ENCODE measurements at regions not wholly inside any gene's neighbourhood (a gene's known extent, or its start where the extent isn't known, plus 50 kb on each side); places are given as distances from the start of the nearest gene placed in this dataset.
"Not testable (repeated sequence)": the region's sequence is repeated elsewhere in the genome, so short reads cannot be mapped to it uniquely, and the experiment has no call there.

- Mint-ChIP-seq H3K4me1 (no peaks in the 10 kb centered on the region), H3K27ac (no peak overlapping the region), H3K27me3 (peaks cover 14% of the 10 kb centered on the region), H3K9me3 (no peaks in the 10 kb centered on the region), H3K4me3 (no peak overlapping the region), H3K36me3 (ENCODE audit: low read depth) (no peaks in the 10 kb centered on the region)
- no peak for DNase-seq
- intact Hi-C loops (cut with micrococcal nuclease), result no loop called here
Observed at GRCh38 chr2:38243186-38243880, 133.7 kb downstream of the ATL2 start.

DNA sequence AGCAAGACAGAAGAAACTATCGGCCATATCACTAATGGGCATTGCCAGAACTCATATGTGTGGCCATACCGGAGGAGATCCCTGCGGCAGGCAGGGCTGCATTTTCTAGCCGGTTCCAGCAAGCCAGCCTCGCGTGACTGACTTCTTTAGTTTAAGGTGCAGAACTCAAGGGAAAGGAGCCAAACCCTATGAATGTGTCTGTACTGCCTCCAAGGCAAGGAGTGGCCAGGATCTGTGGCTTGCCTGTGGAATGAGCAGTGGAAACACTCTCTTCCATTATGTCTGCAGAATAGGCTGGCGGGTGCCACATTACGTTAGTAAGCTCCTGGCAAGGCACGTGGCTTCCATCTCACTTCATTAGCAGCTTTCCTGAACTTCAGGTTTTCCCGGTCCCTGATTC lies 137.6 kb downstream of the ATL2 start:
- H3K9me3 Mint-ChIP-seq, result peaks cover 4% of the 10 kb centered on the region

DNA sequence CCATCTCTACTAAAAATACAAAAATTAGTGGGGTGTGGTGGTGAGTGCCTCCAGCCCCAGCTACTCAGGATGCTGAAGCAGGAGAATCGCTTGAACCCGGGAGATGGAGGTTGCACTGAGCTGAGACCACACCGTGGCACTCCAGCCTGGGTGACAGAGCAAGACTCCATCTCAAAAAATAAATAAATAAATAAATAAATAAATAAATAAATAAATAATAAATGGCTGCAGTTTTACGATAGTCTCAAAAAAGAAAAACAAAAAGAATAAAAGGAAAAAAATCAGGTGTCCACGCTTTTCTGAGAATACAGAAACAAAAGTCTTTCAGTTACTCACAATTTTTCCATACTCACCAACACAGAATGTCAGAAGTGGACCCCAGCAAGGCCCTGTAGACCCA lies 138.4 kb downstream of the ATL2 start:
- intact Hi-C loops (cut with micrococcal nuclease); H3K4me1 Mint-ChIP-seq; H3K4me3 Mint-ChIP-seq; H3K9me3 Mint-ChIP-seq; H3K36me3 Mint-ChIP-seq (ENCODE audit: low read depth); H3K27ac Mint-ChIP-seq; DNase-seq: not testable (repeated sequence)
- H3K27me3 Mint-ChIP-seq, result peaks cover 24% of the 10 kb centered on the region

More for the DNA sequence above, 137.6 kb downstream of the ATL2 start:
- Mint-ChIP-seq H3K36me3 (ENCODE audit: low read depth) (no peaks in the 10 kb centered on the region), H3K27me3 (peaks cover 16% of the 10 kb centered on the region), H3K4me3 (no peak overlapping the region), H3K27ac (no peak overlapping the region), H3K4me1 (no peaks in the 10 kb centered on the region)
- intact Hi-C loops (cut with micrococcal nuclease), result no loop called here
- DNase-seq, result no peak

DNA sequence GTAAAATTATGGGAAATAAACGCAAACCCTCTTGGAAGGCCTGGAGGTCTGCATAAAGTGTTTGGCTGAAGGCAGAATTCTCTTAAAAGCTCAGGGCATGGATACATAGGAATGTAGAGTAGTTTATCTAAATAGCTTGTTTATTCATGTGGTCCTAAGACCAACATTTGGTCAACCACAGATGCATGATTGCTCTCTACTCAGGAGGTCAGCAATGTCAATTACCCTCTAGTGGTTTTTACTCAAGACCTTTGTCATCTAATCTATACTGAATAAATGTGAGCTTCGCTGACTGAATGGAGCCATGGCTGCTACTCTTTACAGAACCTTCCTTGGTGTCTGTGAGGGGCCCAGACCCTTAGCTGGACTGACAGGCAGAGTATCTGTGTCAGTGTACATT lies 139.8 kb downstream of the ATL2 start:
- intact Hi-C loops (cut with micrococcal nuclease), result no loop called here
- no peak overlapping the region for H3K4me3 Mint-ChIP-seq
- H3K27me3 Mint-ChIP-seq, result peaks cover 27% of the 10 kb centered on the region
- DNase-seq, result no peak
- no peaks in the 10 kb centered on the region for H3K4me1 Mint-ChIP-seq
- H3K27ac Mint-ChIP-seq, result no peak overlapping the region
- H3K9me3 Mint-ChIP-seq, result peaks cover 9% of the 10 kb centered on the region
- no peaks in the 10 kb centered on the region for H3K36me3 Mint-ChIP-seq (ENCODE audit: low read depth)

DNA sequence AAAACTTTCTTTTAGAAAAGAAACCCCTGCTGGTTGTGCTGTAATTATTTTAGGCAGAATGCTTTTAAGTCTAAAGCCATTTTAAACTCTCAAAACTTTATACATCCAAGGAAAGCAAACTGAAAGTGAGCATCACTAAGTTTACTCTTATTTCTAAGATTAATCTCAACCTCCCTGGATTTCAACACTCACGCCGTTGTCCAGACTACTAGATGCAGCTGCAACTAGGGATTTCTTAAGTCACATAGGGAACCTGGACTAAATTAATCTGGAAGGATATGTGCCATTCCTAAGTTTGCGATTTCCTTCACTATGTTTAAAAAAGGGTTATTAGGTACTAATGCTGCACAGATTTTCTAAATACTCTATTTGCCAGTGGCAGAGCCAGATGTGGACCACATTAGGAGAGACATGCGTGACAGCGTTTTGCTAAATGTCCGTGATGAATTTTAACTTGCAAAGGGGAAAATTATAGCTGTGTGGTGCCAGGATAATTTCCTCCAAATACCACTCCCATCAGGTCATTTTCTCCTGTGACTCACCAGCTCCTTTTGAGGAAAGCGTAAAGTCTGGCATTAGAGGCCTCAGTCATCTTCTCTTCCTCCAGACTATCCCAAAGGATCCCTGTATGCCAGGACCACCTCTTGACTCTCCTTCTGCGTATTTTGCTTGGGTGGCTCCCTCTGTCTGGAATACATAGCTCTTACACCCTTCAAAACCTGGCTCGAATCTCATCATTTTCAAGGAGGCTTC lies 143.7 kb downstream of the ATL2 start:
- Mint-ChIP-seq H3K9me3 (peaks cover 9% of the 10 kb centered on the region), H3K27me3 (peaks cover 38% of the 10 kb centered on the region), H3K27ac (no peak overlapping the region), H3K36me3 (ENCODE audit: low read depth) (no peaks in the 10 kb centered on the region), H3K4me3 (no peak overlapping the region), H3K4me1 (no peaks in the 10 kb centered on the region)
- intact Hi-C loops (cut with micrococcal nuclease), result no loop called here
- no peak for DNase-seq

GRCh38 chr2:38232454-38232853 lies 144.6 kb downstream of the ATL2 start:
- H3K9me3 Mint-ChIP-seq, result peaks cover 9% of the 10 kb centered on the region
- no peaks in the 10 kb centered on the region for H3K4me1 Mint-ChIP-seq
- H3K27ac Mint-ChIP-seq, result no peak overlapping the region
- H3K36me3 Mint-ChIP-seq (ENCODE audit: low read depth), result no peaks in the 10 kb centered on the region
- peaks cover 44% of the 10 kb centered on the region for H3K27me3 Mint-ChIP-seq
- intact Hi-C loops (cut with micrococcal nuclease), result no loop called here
- no peak for DNase-seq
- no peak overlapping the region for H3K4me3 Mint-ChIP-seq

- Mint-ChIP-seq H3K4me3 (no peak overlapping the region), H3K9me3 (peaks cover 9% of the 10 kb centered on the region), H3K27me3 (peaks cover 52% of the 10 kb centered on the region), H3K27ac (no peak overlapping the region), H3K4me1 (no peaks in the 10 kb centered on the region), H3K36me3 (ENCODE audit: low read depth) (no peaks in the 10 kb centered on the region)
- DNase-seq, result no peak
- intact Hi-C loops (cut with micrococcal nuclease), result no loop called here
Observed at GRCh38 chr2:38230756-38231155, 146.3 kb downstream of the ATL2 start.

DNA sequence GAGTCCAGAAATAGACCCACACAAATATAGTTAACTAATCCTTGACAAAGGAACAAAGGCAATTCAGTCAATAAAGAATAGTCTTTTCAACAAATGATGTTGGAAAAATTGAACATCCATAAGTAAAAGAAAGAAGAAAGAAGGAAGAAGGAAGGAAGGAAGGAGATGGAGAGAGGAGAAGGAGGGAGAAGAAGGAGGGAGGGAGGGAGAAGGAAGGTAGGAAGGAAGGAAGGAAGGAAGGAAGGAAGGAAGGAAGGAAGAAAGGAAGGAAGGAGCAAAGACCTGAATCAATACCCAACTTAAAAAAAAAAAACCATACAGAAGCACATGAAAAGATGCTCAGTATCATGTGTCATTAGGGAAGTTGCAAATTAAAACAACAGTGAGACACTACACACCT lies 148.3 kb downstream of the ATL2 start:
- no peaks in the 10 kb centered on the region for H3K36me3 Mint-ChIP-seq (ENCODE audit: low read depth)
- H3K9me3 Mint-ChIP-seq, result peaks cover 3% of the 10 kb centered on the region
- no peak overlapping the region for H3K27ac Mint-ChIP-seq
- H3K4me1 Mint-ChIP-seq, result no peaks in the 10 kb centered on the region
- no peak overlapping the region for H3K4me3 Mint-ChIP-seq
- no peak for DNase-seq
- H3K27me3 Mint-ChIP-seq, result peaks cover 60% of the 10 kb centered on the region
- intact Hi-C loops (cut with micrococcal nuclease), result no loop called here

DNA sequence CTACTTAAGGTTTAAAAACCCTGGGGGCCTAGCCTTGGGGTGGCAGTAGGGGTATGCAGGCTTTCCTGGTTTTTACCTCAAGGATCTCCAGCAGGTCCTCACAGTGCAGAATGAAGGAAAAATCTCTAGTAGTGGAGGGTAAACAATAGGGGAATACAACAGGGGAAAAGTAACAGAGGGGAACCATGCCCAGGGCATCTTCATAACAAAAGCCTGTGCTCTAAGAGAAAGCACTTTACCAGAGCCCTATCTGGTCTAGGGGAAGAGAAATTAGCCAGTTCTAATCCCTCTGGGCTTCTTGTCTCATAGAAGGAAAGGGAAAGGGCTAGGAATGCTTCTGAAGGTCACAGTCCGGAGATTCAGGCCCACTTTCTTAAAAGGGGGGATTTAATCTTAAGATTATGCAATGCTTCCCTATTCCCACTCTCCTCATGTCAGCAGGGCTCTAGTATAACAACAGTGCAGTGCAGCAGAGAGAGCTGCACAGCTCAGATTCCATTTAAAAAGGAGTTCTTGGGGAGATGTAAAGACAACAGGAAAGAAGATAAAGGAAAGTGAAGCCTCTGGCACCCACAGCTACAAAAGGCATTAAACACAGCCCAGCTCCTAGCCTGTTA lies 149.0 kb upstream of the CYP1B1 start:
- Mint-ChIP-seq H3K27ac (no peak overlapping the region), H3K4me3 (no peak overlapping the region), H3K27me3 (peaks cover 50% of the 10 kb centered on the region), H3K4me1 (no peaks in the 10 kb centered on the region), H3K36me3 (ENCODE audit: low read depth) (no peaks in the 10 kb centered on the region), H3K9me3 (peaks cover 14% of the 10 kb centered on the region)
- intact Hi-C loops (cut with micrococcal nuclease), result no loop called here
- no peak for DNase-seq

DNA sequence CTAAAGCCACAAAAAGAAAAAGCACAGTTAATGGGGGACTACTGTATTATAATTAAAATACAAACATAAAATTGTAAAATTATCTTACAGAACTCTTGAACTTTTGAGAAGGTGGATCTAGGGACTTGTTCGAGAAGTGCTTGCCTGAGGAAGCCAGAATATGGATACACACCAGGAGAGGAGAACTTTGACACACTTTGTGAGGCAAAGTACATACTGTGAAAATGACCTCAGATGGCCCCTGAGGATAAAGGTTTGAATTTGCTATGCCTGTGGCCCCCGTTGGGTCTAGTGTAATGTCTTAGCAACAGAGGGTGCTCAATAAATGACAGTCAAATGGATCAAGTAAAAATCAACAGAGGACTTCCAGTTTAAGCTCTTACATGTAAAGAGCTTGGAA lies 148.2 kb upstream of the CYP1B1 start:
- Mint-ChIP-seq H3K9me3 (peaks cover 17% of the 10 kb centered on the region), H3K36me3 (ENCODE audit: low read depth) (no peaks in the 10 kb centered on the region), H3K27me3 (peaks cover 50% of the 10 kb centered on the region), H3K4me3 (no peak overlapping the region), H3K4me1 (no peaks in the 10 kb centered on the region), H3K27ac (no peak overlapping the region)
- intact Hi-C loops (cut with micrococcal nuclease), result no loop called here
- DNase-seq, result no peak

GRCh38 chr2:38223256-38223655 lies 147.3 kb upstream of the CYP1B1 start:
- Mint-ChIP-seq H3K36me3 (ENCODE audit: low read depth) (no peaks in the 10 kb centered on the region), H3K27ac (no peak overlapping the region), H3K27me3 (peaks cover 47% of the 10 kb centered on the region), H3K9me3 (peaks cover 17% of the 10 kb centered on the region), H3K4me1 (no peaks in the 10 kb centered on the region), H3K4me3 (no peak overlapping the region)
- intact Hi-C loops (cut with micrococcal nuclease), result no loop called here
- DNase-seq, result no peak

GRCh38 chr2:38220164-38220563 lies 144.2 kb upstream of the CYP1B1 start:
- no peaks in the 10 kb centered on the region for H3K4me1 Mint-ChIP-seq
- H3K36me3 Mint-ChIP-seq (ENCODE audit: low read depth), result no peaks in the 10 kb centered on the region
- DNase-seq, result no peak
- no peak overlapping the region for H3K27ac Mint-ChIP-seq
- no peak overlapping the region for H3K4me3 Mint-ChIP-seq
- H3K9me3 Mint-ChIP-seq, result peaks cover 26% of the 10 kb centered on the region
- intact Hi-C loops (cut with micrococcal nuclease), result no loop called here
- peaks cover 30% of the 10 kb centered on the region for H3K27me3 Mint-ChIP-seq

GRCh38 chr2:38218995-38219394 lies 143.0 kb upstream of the CYP1B1 start:
- peaks cover 23% of the 10 kb centered on the region for H3K9me3 Mint-ChIP-seq
- intact Hi-C loops (cut with micrococcal nuclease), result no loop called here
- H3K4me1 Mint-ChIP-seq, result peaks cover 6% of the 10 kb centered on the region
- no peak for DNase-seq
- no peak overlapping the region for H3K4me3 Mint-ChIP-seq
- no peak overlapping the region for H3K27ac Mint-ChIP-seq
- H3K27me3 Mint-ChIP-seq, result peaks cover 19% of the 10 kb centered on the region
- H3K36me3 Mint-ChIP-seq (ENCODE audit: low read depth), result no peaks in the 10 kb centered on the region

DNA sequence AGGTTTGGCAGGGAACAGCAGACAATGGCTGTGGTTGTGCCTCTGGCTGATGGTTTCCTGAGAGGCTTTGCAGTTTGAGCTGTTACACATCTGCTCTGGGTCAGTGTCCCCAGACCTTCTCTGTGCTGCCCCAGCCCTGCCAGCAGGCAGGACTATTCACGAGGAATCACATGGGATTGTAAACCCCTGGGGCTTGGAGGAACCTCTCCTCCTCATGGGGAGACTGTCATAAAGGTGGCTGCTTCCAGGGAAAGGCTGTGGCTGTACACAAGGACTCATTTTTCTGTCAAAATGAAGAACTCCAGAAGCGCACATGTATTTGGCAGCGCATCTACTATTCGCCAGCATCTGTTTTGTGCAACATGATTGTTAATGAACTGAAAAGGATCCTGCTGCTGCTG lies 142.6 kb upstream of the CYP1B1 start:
- intact Hi-C loops (cut with micrococcal nuclease), result no loop called here
- H3K4me3 Mint-ChIP-seq, result no peak overlapping the region

More for the DNA sequence above, 142.6 kb upstream of the CYP1B1 start:
- peaks cover 23% of the 10 kb centered on the region for H3K9me3 Mint-ChIP-seq
- peaks cover 10% of the 10 kb centered on the region for H3K4me1 Mint-ChIP-seq
- no peak overlapping the region for H3K27ac Mint-ChIP-seq
- H3K36me3 Mint-ChIP-seq (ENCODE audit: low read depth), result no peaks in the 10 kb centered on the region
- H3K27me3 Mint-ChIP-seq, result peaks cover 15% of the 10 kb centered on the region
- DNase-seq, result no peak

Data from activated CD4-positive, alpha-beta T cell treated with anti-CD3 and anti-CD28 coated beads, Interleukin-2, amount 10 ng/mL, durations not matched to agents 24 days and 14 days (primary cell).